Activated B cell treated with CpG ODN at 0.5 μM for 24 hours (primary cell): ENCODE measurements at regions not wholly inside any gene's neighbourhood (a gene's known extent, or its start where the extent isn't known, plus 50 kb on each side); places are given as distances from the start of the nearest gene placed in this dataset.
"Not testable (repeated sequence)": the region's sequence is repeated elsewhere in the genome, so short reads cannot be mapped to it uniquely, and the experiment has no call there.

ENCODE experiments used
- ATAC-seq: fragments of 200-7000 bp; cut with Tn5 transposase; one replicate; pipeline ENCODE4 v1.10.0; 2021; ENCODE audit warnings: low read depth, mild to moderate bottlenecking, moderate library complexity
- CTCF ChIA-PET: fragments of 350-600 bp; sonication (Branson Sonifier 250); formaldehyde crosslinking; loops from one replicate; lab custom pipeline; 2021; ENCODE audit warnings: antibody characterized with exemption; lab: Charles Lee
- POLR2A ChIA-PET: fragments of 350-600 bp; sonication (Branson Sonifier 250); formaldehyde crosslinking; loops from one replicate; lab custom pipeline; 2021; ENCODE audit warnings: antibody characterized with exemption; lab: Charles Lee
- DNase-seq: peaks from one replicate; pipeline ENCODE4 v3.0.0; 2022
- H3K27ac Mint-ChIP-seq: one replicate; pipeline ENCODE4 v1.8.0; 2020; ENCODE audit warnings: mixed read lengths
- H3K27me3 Mint-ChIP-seq: one replicate; pipeline ENCODE4 v1.8.0; 2021; ENCODE audit warnings: mixed read lengths
- H3K36me3 Mint-ChIP-seq: one replicate; pipeline ENCODE4 v1.8.0; 2021; ENCODE audit warnings: low read depth, mixed read lengths
- H3K4me1 Mint-ChIP-seq: one replicate; pipeline ENCODE4 v1.8.0; 2021; ENCODE audit warnings: mixed read lengths
- H3K4me3 Mint-ChIP-seq: one replicate; pipeline ENCODE4 v1.8.0; 2020; ENCODE audit warnings: mild to moderate bottlenecking, mixed read lengths
- H3K9me3 Mint-ChIP-seq: one replicate; pipeline ENCODE4 v1.8.0; 2020; ENCODE audit warnings: mixed read lengths
- intact Hi-C: fragments of 100-400 bp; cut with micrococcal nuclease; formaldehyde crosslinking; loops from one replicate; pipeline ENCODE4 v1.15.1; 2024
- TF ChIP-seq, protein P1 (sequence below): fragments of 200-600 bp; IDR thresholded peaks from one replicate; pipeline ENCODE4 v1.8.0; 2022; ENCODE audit warnings: antibody characterized with exemption, mild to moderate bottlenecking

DNA sequence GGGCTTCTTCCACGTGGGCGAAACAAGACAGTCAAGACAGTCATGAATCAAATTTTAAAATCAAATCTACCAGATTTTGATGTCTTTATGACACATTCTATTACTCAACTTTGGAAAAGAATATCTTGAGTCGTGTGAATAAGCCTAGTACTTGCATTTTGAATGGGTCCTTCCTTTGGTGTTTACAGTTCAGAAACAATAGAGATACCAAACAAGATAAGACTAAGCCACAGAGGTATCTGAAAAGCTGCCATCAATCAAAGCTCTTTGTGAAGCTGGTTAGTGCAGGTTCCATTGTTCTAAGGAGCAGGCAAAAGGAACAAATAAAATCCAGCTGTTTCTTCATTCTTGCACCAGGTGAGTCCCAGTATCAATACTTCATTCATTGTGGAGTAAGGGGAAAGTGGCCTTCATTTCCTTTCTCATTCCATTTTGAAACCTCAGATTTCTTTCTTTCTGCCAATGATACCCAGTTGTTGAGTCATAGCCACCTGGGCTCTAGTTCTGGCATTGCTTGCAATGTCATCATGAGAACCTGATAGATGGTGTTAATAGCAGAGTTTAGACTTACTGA lies 151.7 kb upstream of the L3MBTL4 start:
- Mint-ChIP-seq H3K27me3 (no peaks in the 10 kb centered on the region), H3K36me3 (no peaks in the 10 kb centered on the region), H3K27ac (no peak overlapping the region), H3K4me3 (no peak overlapping the region), H3K9me3 (no peaks in the 10 kb centered on the region), H3K4me1 (no peaks in the 10 kb centered on the region)
- TF ChIP-seq, protein P1, sequence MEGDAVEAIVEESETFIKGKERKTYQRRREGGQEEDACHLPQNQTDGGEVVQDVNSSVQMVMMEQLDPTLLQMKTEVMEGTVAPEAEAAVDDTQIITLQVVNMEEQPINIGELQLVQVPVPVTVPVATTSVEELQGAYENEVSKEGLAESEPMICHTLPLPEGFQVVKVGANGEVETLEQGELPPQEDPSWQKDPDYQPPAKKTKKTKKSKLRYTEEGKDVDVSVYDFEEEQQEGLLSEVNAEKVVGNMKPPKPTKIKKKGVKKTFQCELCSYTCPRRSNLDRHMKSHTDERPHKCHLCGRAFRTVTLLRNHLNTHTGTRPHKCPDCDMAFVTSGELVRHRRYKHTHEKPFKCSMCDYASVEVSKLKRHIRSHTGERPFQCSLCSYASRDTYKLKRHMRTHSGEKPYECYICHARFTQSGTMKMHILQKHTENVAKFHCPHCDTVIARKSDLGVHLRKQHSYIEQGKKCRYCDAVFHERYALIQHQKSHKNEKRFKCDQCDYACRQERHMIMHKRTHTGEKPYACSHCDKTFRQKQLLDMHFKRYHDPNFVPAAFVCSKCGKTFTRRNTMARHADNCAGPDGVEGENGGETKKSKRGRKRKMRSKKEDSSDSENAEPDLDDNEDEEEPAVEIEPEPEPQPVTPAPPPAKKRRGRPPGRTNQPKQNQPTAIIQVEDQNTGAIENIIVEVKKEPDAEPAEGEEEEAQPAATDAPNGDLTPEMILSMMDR, result no peak
- intact Hi-C loops, result no loop called here
- ChIA-PET POLR2A (no interaction called here), CTCF (no interaction called here)
- no peak for DNase-seq
- no peak for ATAC-seq

DNA sequence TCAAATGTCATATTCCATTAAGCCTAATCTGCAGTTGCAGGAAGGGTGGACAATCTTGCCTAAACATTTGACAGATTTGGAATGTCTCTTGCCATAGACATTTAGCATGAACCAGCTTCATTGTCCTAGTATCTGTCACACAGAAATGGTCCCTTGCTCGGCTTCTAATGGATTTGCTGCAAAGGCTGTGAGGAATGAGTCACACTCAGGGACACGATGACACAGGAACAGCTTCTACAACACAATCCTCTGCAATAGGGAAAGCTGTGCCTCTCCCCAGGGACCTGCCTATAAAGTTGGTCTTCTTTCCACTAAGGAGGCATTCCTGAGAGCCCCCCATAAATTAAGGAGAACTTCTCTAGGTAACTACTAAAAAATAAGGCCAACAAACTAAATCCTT lies 155.1 kb upstream of the L3MBTL4 start:
- TF ChIP-seq, protein P1, result no peak
- Mint-ChIP-seq H3K4me1 (no peaks in the 10 kb centered on the region), H3K36me3 (no peaks in the 10 kb centered on the region), H3K27ac (no peak overlapping the region), H3K4me3 (no peak overlapping the region), H3K27me3 (no peaks in the 10 kb centered on the region), H3K9me3 (no peaks in the 10 kb centered on the region)
- ATAC-seq (no peak), DNase-seq (no peak)
- intact Hi-C loops, result no loop called here
- CTCF ChIA-PET, result no interaction called here
- POLR2A ChIA-PET, result no interaction called here

DNA sequence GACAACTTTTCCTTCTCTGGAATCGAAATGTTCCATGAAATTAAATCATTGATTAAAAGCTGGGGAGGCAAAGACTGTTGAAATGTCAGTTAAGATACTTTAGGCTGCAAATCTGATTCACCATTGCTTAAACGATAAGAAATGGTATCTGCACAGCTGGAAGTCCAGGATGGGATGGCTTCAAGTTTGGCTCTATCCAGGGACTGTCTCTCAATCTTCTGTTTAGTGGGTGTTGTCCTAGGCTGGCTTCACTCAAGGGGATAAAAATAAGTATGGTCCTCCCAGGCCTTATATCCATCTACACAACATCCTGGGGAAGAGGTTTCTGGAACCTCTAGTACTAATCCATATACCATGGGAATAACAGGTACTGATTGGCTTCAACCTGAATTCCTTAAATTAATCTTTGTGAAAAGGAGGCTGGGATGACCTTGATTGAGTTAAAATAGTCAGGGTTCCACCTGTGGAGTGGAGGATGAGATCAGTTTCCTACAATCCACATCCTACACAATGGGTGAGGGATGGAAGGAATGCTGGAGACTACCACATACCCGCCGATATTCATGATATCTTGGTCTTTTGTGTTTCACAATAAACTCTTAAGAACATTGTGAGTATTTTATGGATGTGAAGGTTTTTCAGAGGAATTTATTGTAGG lies 156.0 kb upstream of the L3MBTL4 start:
- no peaks in the 10 kb centered on the region for H3K36me3 Mint-ChIP-seq
- no peak overlapping the region for H3K27ac Mint-ChIP-seq
- no peaks in the 10 kb centered on the region for H3K4me1 Mint-ChIP-seq
- no peak overlapping the region for H3K4me3 Mint-ChIP-seq
- CTCF ChIA-PET, result no interaction called here
- TF ChIP-seq, protein P1, result no peak
- no peak for ATAC-seq
- no peaks in the 10 kb centered on the region for H3K9me3 Mint-ChIP-seq
- H3K27me3 Mint-ChIP-seq, result no peaks in the 10 kb centered on the region
- DNase-seq, result no peak
- POLR2A ChIA-PET, result no interaction called here
- intact Hi-C loops, result no loop called here

DNA sequence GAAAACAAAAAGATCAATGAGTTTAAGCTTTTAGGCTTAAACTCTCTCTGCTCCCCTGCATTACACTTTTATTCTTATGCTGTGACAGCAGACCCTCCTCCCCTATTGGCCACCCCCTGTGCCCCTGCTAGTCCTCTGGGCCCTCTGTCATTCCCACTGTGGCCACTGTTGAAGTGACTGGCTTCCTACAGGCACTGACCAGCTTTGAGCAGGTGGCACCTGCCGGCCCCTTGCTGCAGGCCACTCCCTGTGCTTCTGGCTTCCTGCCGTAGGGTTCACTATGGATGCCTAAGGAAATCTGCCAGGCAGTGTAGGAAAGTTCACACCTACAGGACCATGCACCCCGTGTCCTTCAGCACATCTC lies 156.5 kb upstream of the L3MBTL4 start:
- ChIA-PET CTCF (no interaction called here), POLR2A (no interaction called here)
- no peaks in the 10 kb centered on the region for H3K4me1 Mint-ChIP-seq
- DNase-seq (no peak), ATAC-seq (no peak)
- no peak overlapping the region for H3K27ac Mint-ChIP-seq
- H3K36me3 Mint-ChIP-seq, result no peaks in the 10 kb centered on the region
- intact Hi-C loops, result no loop called here
- H3K4me3 Mint-ChIP-seq, result no peak overlapping the region
- H3K9me3 Mint-ChIP-seq, result no peaks in the 10 kb centered on the region
- TF ChIP-seq, protein P1, result no peak
- no peaks in the 10 kb centered on the region for H3K27me3 Mint-ChIP-seq

DNA sequence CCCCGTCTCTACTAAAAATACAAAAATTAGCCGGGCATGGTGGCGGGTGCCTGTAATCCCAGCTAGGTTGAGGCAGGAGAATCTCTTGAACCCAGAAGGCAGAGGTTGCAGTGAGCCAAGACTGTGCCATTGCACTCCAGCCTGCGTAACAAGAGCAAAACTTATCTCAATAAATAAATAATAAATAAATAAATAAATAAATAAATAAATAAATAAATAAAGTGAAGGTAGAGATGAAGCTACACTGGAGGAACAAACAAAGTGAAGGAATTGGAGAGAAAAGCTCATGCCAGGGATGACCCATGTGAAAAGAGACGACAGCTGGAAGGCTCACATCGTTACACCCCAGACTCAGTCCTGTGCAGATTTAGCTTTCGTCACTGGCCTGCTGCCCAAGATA lies 157.3 kb upstream of the ARHGAP28 start:
- DNase-seq, ATAC-seq, H3K4me3 Mint-ChIP-seq, H3K36me3 Mint-ChIP-seq, H3K4me1 Mint-ChIP-seq, H3K27ac Mint-ChIP-seq, CTCF ChIA-PET, POLR2A ChIA-PET, H3K9me3 Mint-ChIP-seq, intact Hi-C loops, H3K27me3 Mint-ChIP-seq: not testable (repeated sequence)

DNA sequence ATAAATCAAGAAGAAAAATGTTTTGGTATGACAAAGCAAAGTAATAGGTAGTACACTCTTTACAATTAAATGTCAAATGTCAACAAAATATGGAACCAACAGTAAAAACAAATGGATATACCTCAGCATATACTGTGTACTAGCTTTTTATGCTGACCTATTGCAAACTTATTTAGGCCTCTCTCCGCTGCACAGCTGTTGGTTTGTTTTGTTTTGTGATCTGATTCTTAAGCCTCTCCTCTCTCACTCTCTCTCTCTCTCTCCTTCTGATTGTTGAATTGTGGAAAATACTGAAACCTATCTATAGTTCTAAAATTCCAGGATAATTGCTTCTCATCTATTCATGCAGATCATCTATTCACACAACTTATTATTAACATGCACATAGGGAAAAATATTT lies 154.9 kb upstream of the ARHGAP28 start:
- intact Hi-C loops, result no loop called here
- CTCF ChIA-PET, result no interaction called here
- Mint-ChIP-seq H3K27ac (no peak overlapping the region), H3K27me3 (no peaks in the 10 kb centered on the region), H3K9me3 (no peaks in the 10 kb centered on the region), H3K4me3 (no peak overlapping the region), H3K4me1 (no peaks in the 10 kb centered on the region), H3K36me3 (no peaks in the 10 kb centered on the region)
- POLR2A ChIA-PET, result no interaction called here
- DNase-seq (no peak), ATAC-seq (no peak)
- TF ChIP-seq, protein P1, result no peak
